B cell (primary cell): ENCODE measurements at regions not wholly inside any gene's neighbourhood (a gene's known extent, or its start where the extent isn't known, plus 50 kb on each side); places are given as distances from the start of the nearest gene placed in this dataset.
"Not testable (repeated sequence)": the region's sequence is repeated elsewhere in the genome, so short reads cannot be mapped to it uniquely, and the experiment has no call there.

ENCODE experiments used
- ATAC-seq: fragments of 200-7000 bp; cut with Tn5 transposase; one replicate; pipeline ENCODE4 v1.10.0; 2021; ENCODE audit warnings: low read depth, mild to moderate bottlenecking, moderate number of reproducible peaks, moderate library complexity
- CTCF ChIA-PET: fragments of 350-600 bp; sonication (Branson Sonifier 250); formaldehyde crosslinking; loops from one replicate; lab custom pipeline; 2021; ENCODE audit warnings: antibody characterized with exemption, inconsistent platforms; lab: Charles Lee
- POLR2A ChIA-PET: fragments of 350-600 bp; sonication (Branson Sonifier 250); formaldehyde crosslinking; loops from one replicate; lab custom pipeline; 2021; ENCODE audit warnings: antibody characterized with exemption; lab: Charles Lee
- DNase-seq: peaks from one replicate; pipeline ENCODE4 v3.0.0; 2013
- H2AFZ ChIP-seq: 2 replicates; pipeline ENCODE4 v1.6.1; 2012; ENCODE audit warnings: mild to moderate bottlenecking, low read depth, low read length; ENCODE audit not compliant: insufficient read depth, poor library complexity, severe bottlenecking
- H3K27ac ChIP-seq, 2 donors: 1 replicate in 1 of 2; 2 replicates in 1 of 2; pipeline ENCODE4 v1.5.1; 2012 to 2013; ENCODE audit warnings: low read length in 2 of 2, mild to moderate bottlenecking in 2 of 2, moderate library complexity in 1 of 2
- H3K27me3 ChIP-seq, 4 experiments: fragments of 200-600 bp in 1 of 4; sonication (generic) in 1 of 4; replicated peaks in 1 of 4; 1 replicate in 2 of 4; 2 replicates in 2 of 4; pipeline versions ENCODE4 v1.6.1 to v1.7.0; 2013 to 2016; ENCODE audit warnings: low read length in 3 of 4, mild to moderate bottlenecking in 2 of 4, mixed read lengths in 1 of 4, moderate library complexity in 1 of 4; ENCODE audit not compliant: insufficient read depth in 4 of 4, control insufficient read depth in 3 of 4; ENCODE audit errors: control extremely low read depth in 1 of 4
- H3K36me3 ChIP-seq, 2 experiments: replicated peaks in 1 of 2; 1 replicate in 1 of 2; 2 replicates in 1 of 2; pipeline versions ENCODE4 v1.6.1 to v1.7.1; 2013; ENCODE audit warnings: low read length in 1 of 2; ENCODE audit not compliant: insufficient read depth in 2 of 2, control insufficient read depth in 1 of 2; ENCODE audit errors: control extremely low read depth in 1 of 2, extremely low read depth in 1 of 2
- H3K4me1 ChIP-seq, 2 donors: fragments of 200-600 bp in 1 of 2; sonication (generic) in 1 of 2; 1 replicate in 1 of 2; 2 replicates in 1 of 2; pipeline versions ENCODE4 v1.5.1 to v1.6.1; 2013 to 2017; ENCODE audit warnings: low read length in 2 of 2; ENCODE audit not compliant: control insufficient read depth in 2 of 2, insufficient read depth in 2 of 2
- H3K4me2 ChIP-seq: replicated peaks from 2 replicates; pipeline ENCODE3; 2012; ENCODE audit warnings: mild to moderate bottlenecking, low read depth, low read length; ENCODE audit not compliant: poor library complexity, severe bottlenecking
- H3K4me3 ChIP-seq, 5 experiments: fragments of 200-600 bp in 1 of 5; sonication (generic) in 1 of 5; 1 replicate in 3 of 5; 2 replicates in 2 of 5; pipeline versions ENCODE4 v1.5.1 to v1.7.0; 2011 to 2016; ENCODE audit warnings: low read length in 4 of 5, mild to moderate bottlenecking in 4 of 5, low read depth in 2 of 5, control low read depth in 1 of 5, moderate library complexity in 1 of 5; ENCODE audit not compliant: insufficient read depth in 1 of 5; ENCODE audit errors: control extremely low read depth in 1 of 5, extremely low read depth in 1 of 5
- H3K79me2 ChIP-seq: fragments of 200-600 bp; sonication (generic); one replicate; pipeline ENCODE4 v1.6.0; 2016; ENCODE audit warnings: low read length; ENCODE audit not compliant: control insufficient read depth, insufficient read depth
- H3K9ac ChIP-seq: fragments of 200-600 bp; sonication (generic); 2 replicates; pipeline ENCODE4 v1.6.1; 2017; ENCODE audit warnings: mild to moderate bottlenecking, low read length, moderate library complexity
- H3K9me3 ChIP-seq, 3 donors: one replicate each; pipeline versions ENCODE4 v1.6.1 to v1.7.1; 2013; ENCODE audit warnings: low read length in 2 of 3; ENCODE audit not compliant: control insufficient read depth in 2 of 3, insufficient read depth in 1 of 3; ENCODE audit errors: control extremely low read depth in 1 of 3
- H4K20me1 ChIP-seq: 2 replicates; pipeline ENCODE4 v1.6.0; 2012; ENCODE audit warnings: mild to moderate bottlenecking, low read length; ENCODE audit not compliant: insufficient read depth, control insufficient read depth, poor library complexity, severe bottlenecking
- H3K27ac Mint-ChIP-seq: one replicate; pipeline ENCODE4 v1.8.0; 2021; ENCODE audit warnings: mixed read lengths
- H3K27me3 Mint-ChIP-seq: one replicate; pipeline ENCODE4 v1.8.0; 2021; ENCODE audit warnings: mixed read lengths
- H3K4me1 Mint-ChIP-seq: one replicate; pipeline ENCODE4 v1.8.0; 2021; ENCODE audit warnings: mixed read lengths
- H3K4me3 Mint-ChIP-seq: one replicate; pipeline ENCODE4 v1.8.0; 2021; ENCODE audit warnings: mixed read lengths
- H3K9me3 Mint-ChIP-seq: one replicate; pipeline ENCODE4 v1.8.0; 2022; ENCODE audit warnings: mixed read lengths; ENCODE audit not compliant: insufficient read depth
- WGBS: methylation state at CpG from one replicate; pipeline ENCODE4 v1.1.5; 2013; ENCODE audit warnings: missing lambda C conversion rate; ENCODE audit not compliant: insufficient coverage; 5-methylcytosine and 5-hydroxymethylcytosine counted together
- intact Hi-C: fragments of 100-400 bp; cut with micrococcal nuclease; formaldehyde crosslinking; loops from one replicate; pipeline ENCODE4 v1.10.0; 2022

DNA sequence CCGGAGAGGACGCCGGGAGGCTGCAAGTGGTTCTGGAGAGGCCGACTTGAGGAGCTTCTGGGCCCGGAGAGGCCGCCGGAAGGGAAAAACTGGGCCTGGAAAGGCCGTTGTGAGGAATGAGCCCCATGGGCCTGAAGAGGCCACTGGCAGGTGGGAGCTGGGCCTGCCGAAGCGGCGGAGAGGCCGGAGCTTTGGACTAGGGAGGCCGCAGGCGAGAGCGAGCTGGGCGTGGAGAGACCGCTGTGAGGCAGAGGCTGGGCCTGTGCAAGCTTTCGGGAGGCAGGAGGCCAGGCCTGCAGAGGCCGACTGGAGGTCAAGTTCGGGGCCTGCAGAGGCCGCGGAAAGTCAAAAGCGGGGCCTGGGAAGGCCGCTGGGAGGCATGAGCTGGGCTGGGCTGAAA is 317.8 kb downstream of the ZNF479 start:
- H3K27ac Mint-ChIP-seq, H3K79me2 ChIP-seq, H3K4me3 ChIP-seq, H3K27ac ChIP-seq, CTCF ChIA-PET, H3K27me3 ChIP-seq, H3K4me1 ChIP-seq, POLR2A ChIA-PET, H3K4me2 ChIP-seq, H3K4me3 Mint-ChIP-seq, H4K20me1 ChIP-seq, H3K36me3 ChIP-seq, H3K9ac ChIP-seq, H3K4me1 Mint-ChIP-seq, intact Hi-C loops, DNase-seq, H3K27me3 Mint-ChIP-seq, H3K9me3 Mint-ChIP-seq, H2AFZ ChIP-seq, ATAC-seq: not testable (repeated sequence)
- peaks cover 0 to 29% (median 0%) of the 10 kb centered on the region in 3 donors for H3K9me3 ChIP-seq
- no CpG with 5 or more reads among the region's 24 CpGs for WGBS

DNA sequence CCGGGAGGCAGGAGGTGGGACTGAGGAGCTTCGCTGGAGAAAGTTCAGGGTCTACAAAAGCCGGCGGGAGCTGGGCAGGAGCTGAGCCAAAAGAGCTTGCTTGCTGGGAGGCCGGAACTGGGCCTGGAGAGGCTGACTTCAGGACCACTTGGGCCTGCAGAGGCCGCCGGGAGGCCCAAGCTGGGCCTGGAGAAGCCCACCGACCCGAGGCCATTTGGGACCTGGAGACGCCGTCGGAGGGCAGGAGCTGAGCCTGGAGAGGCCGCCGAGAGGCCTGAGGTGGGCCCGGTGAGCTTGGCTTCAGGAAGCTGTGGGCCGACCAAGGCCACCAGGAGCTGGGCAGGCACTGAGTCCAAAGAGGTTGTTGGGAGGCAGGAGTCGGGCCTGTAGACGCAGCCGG is 318.3 kb downstream of the ZNF479 start:
- POLR2A ChIA-PET, H3K9me3 Mint-ChIP-seq, H3K4me1 Mint-ChIP-seq, CTCF ChIA-PET, H3K4me2 ChIP-seq, H2AFZ ChIP-seq, H3K9ac ChIP-seq, H3K4me1 ChIP-seq, H3K27ac Mint-ChIP-seq, intact Hi-C loops, H3K27me3 ChIP-seq, H4K20me1 ChIP-seq, H3K4me3 ChIP-seq, DNase-seq, H3K27ac ChIP-seq, H3K36me3 ChIP-seq, H3K27me3 Mint-ChIP-seq, ATAC-seq, H3K4me3 Mint-ChIP-seq, H3K79me2 ChIP-seq: not testable (repeated sequence)
- H3K9me3 ChIP-seq, result peaks cover 0 to 29% (median 0%) of the 10 kb centered on the region in 3 donors
- WGBS, result 91% methylated on average over 8 of the region's 19 CpGs

- H3K9ac ChIP-seq, H3K79me2 ChIP-seq, DNase-seq, H3K4me3 Mint-ChIP-seq, H3K27ac ChIP-seq, H3K4me3 ChIP-seq, CTCF ChIA-PET, H2AFZ ChIP-seq, POLR2A ChIA-PET, H3K4me1 ChIP-seq, H4K20me1 ChIP-seq, intact Hi-C loops, H3K27me3 ChIP-seq, H3K4me2 ChIP-seq, H3K4me1 Mint-ChIP-seq, ATAC-seq, H3K27me3 Mint-ChIP-seq, H3K36me3 ChIP-seq, H3K27ac Mint-ChIP-seq, H3K9me3 Mint-ChIP-seq: not testable (repeated sequence)
- peaks cover 0 to 29% (median 0%) of the 10 kb centered on the region in 3 donors for H3K9me3 ChIP-seq
- 90% methylated on average over 14 of the region's 20 CpGs for WGBS
Measured at GRCh38 chr7:56811516-56812070, 320.6 kb downstream of the ZNF479 start.
